ENCODE measurements at regions not wholly inside any gene's neighbourhood (a gene's known extent, or its start where the extent isn't known, plus 50 kb on each side); places are given as distances from the start of the nearest gene placed in this dataset.

DNA sequence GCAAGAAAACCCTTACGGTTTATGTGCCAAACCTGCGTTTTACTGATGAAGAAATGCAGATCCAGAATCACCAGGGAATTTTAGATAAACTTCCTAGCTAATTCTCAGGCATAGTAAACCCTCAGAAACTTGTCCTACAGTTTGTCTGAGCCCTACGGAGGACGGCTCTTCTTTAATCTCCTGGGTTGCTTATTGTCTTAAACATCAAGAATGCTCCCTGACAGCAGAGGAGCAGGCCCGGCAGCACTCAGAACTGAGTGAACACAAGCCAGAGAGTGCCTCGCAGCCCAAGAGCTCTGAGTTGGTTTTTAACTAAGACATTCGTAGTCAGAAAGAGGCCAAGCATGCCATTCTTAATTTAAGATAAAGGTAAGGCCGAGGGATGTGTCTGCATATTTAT is 114.7 kb upstream of the ERCC6L2 start:
- no peak for TF ChIP-seq CTCF (IDR thresholded peaks at IDR 0.05)
- no peaks in the 10 kb centered on the region for H3K9me3 ChIP-seq
- no peak for DNase-seq
- no peaks in the 10 kb centered on the region for H3K4me1 ChIP-seq
- H3K27ac ChIP-seq, result no peak overlapping the region
- no peak for ATAC-seq
- WGBS, 3 donors, result 81 to 87% (median 83%) methylated on average over 8 of the region's 8 CpGs
- H3K4me3 ChIP-seq, result no peak overlapping the region
- no peaks in the 10 kb centered on the region for H3K36me3 ChIP-seq (ENCODE audit: insufficient read depth in 1 of 2, low read depth in 1 of 2)
- no peaks in the 10 kb centered on the region for H3K27me3 ChIP-seq (ENCODE audit: insufficient read depth in 3 of 3, low read length in 2 of 3)
- intact Hi-C loops (cut with DNase I), result no loop called here

DNA sequence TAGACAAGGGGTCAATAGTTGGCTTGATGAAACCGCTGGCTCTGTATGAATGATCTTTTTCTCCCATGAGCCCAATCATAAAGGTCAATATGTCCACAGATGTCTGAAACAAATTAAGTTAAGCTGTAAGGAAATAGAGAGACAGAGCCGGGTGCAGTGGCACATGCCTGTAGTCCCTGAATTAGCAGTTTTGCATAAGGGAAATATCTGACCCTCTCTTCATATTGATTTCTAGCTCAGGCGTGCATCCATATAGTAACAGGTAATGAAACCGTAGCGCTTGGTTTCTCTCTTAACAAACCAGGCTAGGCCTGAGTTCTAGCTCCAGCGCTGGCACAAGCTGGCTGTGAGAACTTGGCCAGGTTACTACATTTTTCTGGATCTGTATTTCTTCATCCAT is 118.1 kb upstream of the ERCC6L2 start:
- TF ChIP-seq CTCF (IDR thresholded peaks at IDR 0.05), result no peak
- Histone ChIP-seq H3K27me3 (ENCODE audit: insufficient read depth in 3 of 3, low read length in 2 of 3) (peaks cover 0 to 2% (median 0%) of the 10 kb centered on the region in 3 donors), H3K27ac (peak overlapping the region; percentile 39), H3K4me3 (no peak overlapping the region), H3K4me1 (no peaks in the 10 kb centered on the region), H3K9me3 (no peaks in the 10 kb centered on the region), H3K36me3 (ENCODE audit: insufficient read depth in 1 of 2, low read depth in 1 of 2) (no peaks in the 10 kb centered on the region)
- no peak for ATAC-seq
- intact Hi-C loops (cut with DNase I), result no loop called here
- DNase-seq, result no peak
- 66 to 80% (median 68%) methylated on average over 6 of the region's 6 CpGs for WGBS, 3 donors

DNA sequence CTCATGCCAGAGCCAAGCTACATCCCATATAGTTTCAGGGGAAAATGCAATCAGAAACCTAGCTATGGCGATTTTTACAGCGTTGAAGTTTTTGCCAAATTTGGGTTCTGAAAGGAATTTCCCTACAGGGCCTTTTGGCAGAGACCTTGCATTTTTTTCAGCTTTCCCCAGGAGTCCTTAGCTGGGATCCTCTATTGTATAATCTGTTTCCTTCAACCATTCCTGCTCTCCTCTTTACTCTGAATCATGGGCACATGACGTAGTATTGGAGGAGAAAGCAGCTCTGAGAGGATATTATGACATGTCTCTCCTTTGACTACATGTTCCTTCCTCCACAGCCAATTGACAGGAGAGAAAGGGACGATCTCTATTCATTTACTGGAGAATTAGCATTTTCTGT is 118.5 kb upstream of the ERCC6L2 start:
- intact Hi-C loops (cut with DNase I), result no loop called here
- ATAC-seq (peak in 3 of 4 donors; percentile 45 to 61 (median 57)), DNase-seq (no peak)
- WGBS, 3 donors, result 25 to 38% (median 32%) methylated on average over 4 of the region's 4 CpGs
- no peak for TF ChIP-seq CTCF (IDR thresholded peaks at IDR 0.05)
- Histone ChIP-seq H3K4me1 (no peaks in the 10 kb centered on the region), H3K9me3 (no peaks in the 10 kb centered on the region), H3K36me3 (ENCODE audit: insufficient read depth in 1 of 2, low read depth in 1 of 2) (no peaks in the 10 kb centered on the region), H3K27ac (peak overlapping the region; percentile 39), H3K4me3 (no peak overlapping the region), H3K27me3 (ENCODE audit: insufficient read depth in 3 of 3, low read length in 2 of 3) (peaks cover 0 to 7% (median 0%) of the 10 kb centered on the region in 3 donors)

DNA sequence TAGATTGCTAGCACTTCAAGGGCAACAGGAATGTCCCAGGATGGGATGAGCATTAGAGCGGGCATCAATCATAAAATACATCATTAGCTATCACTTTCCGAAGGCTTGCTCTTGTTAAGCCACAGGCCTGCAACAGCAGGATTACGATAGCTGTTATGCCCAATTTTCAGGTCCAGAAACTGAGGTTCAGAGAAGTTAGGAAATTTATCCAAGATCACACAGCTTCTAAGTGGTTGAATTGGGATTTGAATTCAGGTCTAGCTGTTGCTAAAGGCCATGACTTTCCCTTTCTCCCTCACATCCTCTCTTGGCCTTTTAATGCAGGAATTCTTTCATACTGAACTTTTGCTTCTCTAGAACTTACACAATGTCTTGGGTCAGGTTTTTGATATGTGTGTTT is 119.4 kb upstream of the ERCC6L2 start:
- ATAC-seq, result no peak
- 96 to 98% (median 96%) methylated on average over 3 of the region's 3 CpGs for WGBS, 3 donors
- no peaks in the 10 kb centered on the region for H3K36me3 ChIP-seq (ENCODE audit: insufficient read depth in 1 of 2, low read depth in 1 of 2)
- intact Hi-C loops (cut with DNase I), result no loop called here
- H3K9me3 ChIP-seq, result no peaks in the 10 kb centered on the region
- no peaks in the 10 kb centered on the region for H3K4me1 ChIP-seq
- DNase-seq, result no peak
- peaks cover 0 to 7% (median 0%) of the 10 kb centered on the region in 3 donors for H3K27me3 ChIP-seq (ENCODE audit: insufficient read depth in 3 of 3, low read length in 2 of 3)
- no peak for TF ChIP-seq CTCF (IDR thresholded peaks at IDR 0.05)
- no peak overlapping the region for H3K27ac ChIP-seq
- no peak overlapping the region for H3K4me3 ChIP-seq

DNA sequence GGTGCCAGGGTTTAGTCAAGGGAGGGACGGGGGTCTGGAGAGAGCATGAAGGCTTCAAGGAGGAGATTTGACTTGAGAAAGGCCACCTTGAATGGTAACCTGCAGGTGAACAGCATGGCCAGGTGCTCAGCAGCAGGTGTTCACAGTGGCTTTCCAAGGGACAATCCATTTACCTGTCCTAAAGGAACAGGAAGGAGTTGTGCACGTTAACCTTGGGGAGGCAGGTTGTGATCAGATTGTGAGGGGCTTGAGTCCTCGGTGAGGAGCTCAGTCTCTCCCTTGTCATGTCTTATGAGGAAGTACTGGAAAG is 120.1 kb upstream of the ERCC6L2 start:
- H3K4me3 ChIP-seq, result no peak overlapping the region
- no peak for ATAC-seq
- no peak for TF ChIP-seq CTCF (IDR thresholded peaks at IDR 0.05)
- no peaks in the 10 kb centered on the region for H3K9me3 ChIP-seq
- no peaks in the 10 kb centered on the region for H3K4me1 ChIP-seq
- H3K36me3 ChIP-seq (ENCODE audit: insufficient read depth in 1 of 2, low read depth in 1 of 2), result no peaks in the 10 kb centered on the region
- no peak overlapping the region for H3K27ac ChIP-seq
- H3K27me3 ChIP-seq (ENCODE audit: insufficient read depth in 3 of 3, low read length in 2 of 3), result peaks cover 0 to 11% (median 0%) of the 10 kb centered on the region in 3 donors
- WGBS, 3 donors, result 89 to 94% (median 93%) methylated on average over 3 of the region's 3 CpGs
- intact Hi-C loops (cut with DNase I), result no loop called here
- no peak for DNase-seq
